ENCODE measurements at regions not wholly inside any gene's neighbourhood (a gene's known extent, or its start where the extent isn't known, plus 50 kb on each side); places are given as distances from the start of the nearest gene placed in this dataset.

GRCh38 chr18:34548120-34548972 is 161.8 kb upstream of the DTNA start:
- ChIA-PET CTCF (no interaction called here), POLR2A (no interaction called here)

GRCh38 chr18:34548973-34549294 is 161.2 kb upstream of the DTNA start:
- DNase-seq: no peak
- no peaks in the 10 kb centered on the region for H3K36me3 Mint-ChIP-seq
- H3K27ac Mint-ChIP-seq: no peak overlapping the region
- CTCF ChIA-PET: no interaction called here
- no peaks in the 10 kb centered on the region for H3K4me1 Mint-ChIP-seq (ENCODE audit: low read depth)
- intact Hi-C loops (cut with micrococcal nuclease): no loop called here
- no peaks in the 10 kb centered on the region for H3K9me3 Mint-ChIP-seq
- no peak overlapping the region for H3K4me3 Mint-ChIP-seq
- POLR2A ChIA-PET: no interaction called here
- H3K27me3 Mint-ChIP-seq: no peaks in the 10 kb centered on the region

More at GRCh38 chr18:34548120-34548972, 161.8 kb upstream of the DTNA start:
- Mint-ChIP-seq H3K27me3 (no peaks in the 10 kb centered on the region), H3K9me3 (no peaks in the 10 kb centered on the region), H3K36me3 (no peaks in the 10 kb centered on the region), H3K27ac (no peak overlapping the region), H3K4me1 (ENCODE audit: low read depth) (no peaks in the 10 kb centered on the region), H3K4me3 (no peak overlapping the region)
- intact Hi-C loops (cut with micrococcal nuclease): no loop called here
- no peak for DNase-seq

DNA sequence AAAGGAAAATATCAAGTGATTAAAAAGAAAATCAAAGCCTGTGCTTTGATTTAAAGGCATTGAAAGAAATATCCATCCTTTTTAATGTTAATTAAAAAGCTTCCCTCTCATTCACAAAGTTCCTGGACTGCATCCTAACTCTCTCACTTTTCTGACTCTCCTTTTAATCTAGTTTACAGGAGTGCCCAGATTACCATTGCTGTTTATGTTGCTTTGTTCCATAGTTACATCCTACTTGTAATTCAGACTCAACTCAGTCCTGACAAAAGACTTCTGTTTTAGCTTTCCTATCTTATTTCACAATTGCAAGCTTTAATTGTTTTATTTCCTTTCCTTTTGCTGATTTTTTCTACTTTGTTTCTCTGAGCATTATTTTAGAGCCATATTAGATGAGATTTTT is 160.7 kb upstream of the DTNA start:
- CTCF ChIA-PET: no interaction called here
- intact Hi-C loops (cut with micrococcal nuclease): no loop called here
- DNase-seq: no peak
- Mint-ChIP-seq H3K36me3 (no peaks in the 10 kb centered on the region), H3K27ac (no peak overlapping the region), H3K27me3 (no peaks in the 10 kb centered on the region), H3K9me3 (no peaks in the 10 kb centered on the region), H3K4me1 (ENCODE audit: low read depth) (no peaks in the 10 kb centered on the region), H3K4me3 (no peak overlapping the region)
- POLR2A ChIA-PET: no interaction called here

- intact Hi-C loops (cut with micrococcal nuclease): no loop called here
- no peaks in the 10 kb centered on the region for H3K27me3 Mint-ChIP-seq
- H3K36me3 Mint-ChIP-seq: no peaks in the 10 kb centered on the region
- H3K27ac Mint-ChIP-seq: no peak overlapping the region
- no peaks in the 10 kb centered on the region for H3K9me3 Mint-ChIP-seq
- no peak overlapping the region for H3K4me3 Mint-ChIP-seq
- DNase-seq: no peak
- CTCF ChIA-PET: no interaction called here
- POLR2A ChIA-PET: no interaction called here
- no peaks in the 10 kb centered on the region for H3K4me1 Mint-ChIP-seq (ENCODE audit: low read depth)
Measured at GRCh38 chr18:34550156-34550555, 159.9 kb upstream of the DTNA start.

DNA sequence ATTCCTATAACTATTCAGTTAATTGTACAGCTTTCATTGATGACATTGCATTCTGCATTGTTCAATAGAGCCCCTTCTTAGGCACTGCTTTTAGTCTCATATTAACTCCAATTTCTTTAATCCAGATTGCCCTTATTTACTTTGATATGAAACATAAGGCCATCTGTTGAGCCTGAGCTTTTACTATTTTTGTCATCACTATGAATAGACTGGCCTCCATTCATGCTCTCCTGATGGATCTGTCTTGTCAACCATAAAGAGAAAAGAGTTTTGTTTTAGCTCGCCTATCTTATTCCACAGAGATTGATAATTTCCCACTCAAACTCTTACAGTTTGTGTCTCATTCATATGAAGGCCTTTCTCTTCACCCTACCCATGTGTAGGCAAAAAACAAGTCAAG is 159.2 kb upstream of the DTNA start:
- Mint-ChIP-seq H3K4me3 (no peak overlapping the region), H3K27ac (no peak overlapping the region), H3K9me3 (no peaks in the 10 kb centered on the region), H3K36me3 (no peaks in the 10 kb centered on the region), H3K4me1 (ENCODE audit: low read depth) (no peaks in the 10 kb centered on the region), H3K27me3 (no peaks in the 10 kb centered on the region)
- ChIA-PET CTCF (no interaction called here), POLR2A (no interaction called here)
- no peak for DNase-seq
- intact Hi-C loops (cut with micrococcal nuclease): no loop called here

GRCh38 chr18:34551824-34552223 is 158.3 kb upstream of the DTNA start:
- Mint-ChIP-seq H3K27me3 (no peaks in the 10 kb centered on the region), H3K27ac (no peak overlapping the region), H3K4me1 (ENCODE audit: low read depth) (no peaks in the 10 kb centered on the region), H3K36me3 (no peaks in the 10 kb centered on the region), H3K9me3 (no peaks in the 10 kb centered on the region), H3K4me3 (no peak overlapping the region)
- intact Hi-C loops (cut with micrococcal nuclease): no loop called here
- ChIA-PET POLR2A (no interaction called here), CTCF (no interaction called here)
- no peak for DNase-seq

DNA sequence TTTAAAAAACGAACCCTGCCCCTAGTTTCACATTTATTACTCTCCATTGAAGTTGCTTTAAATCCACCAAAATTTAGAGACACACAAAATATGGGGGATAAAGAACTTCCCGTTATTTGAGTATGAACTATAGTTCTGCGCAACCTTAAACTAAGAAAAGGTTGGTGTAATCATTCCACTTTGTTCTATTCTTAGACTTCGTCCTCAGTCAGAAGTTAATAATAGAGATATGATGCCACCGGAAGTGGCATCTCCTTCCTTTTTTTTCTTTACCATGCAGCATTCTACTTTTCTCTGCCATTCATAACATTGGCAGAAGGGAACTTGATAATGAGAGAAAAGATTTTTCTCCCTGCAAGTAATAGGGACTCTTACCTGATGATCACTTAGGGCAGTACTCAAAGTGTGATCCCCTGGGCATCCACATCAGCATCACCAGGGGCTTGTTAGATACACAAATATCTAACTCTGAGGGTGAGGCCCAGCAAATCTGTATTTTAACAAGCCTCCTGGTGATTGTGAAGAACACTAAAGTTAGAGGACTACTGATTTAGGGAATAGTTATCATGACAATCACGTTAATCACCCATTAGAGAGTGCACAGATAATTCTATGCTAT is 147.7 kb upstream of the DTNA start:
- DNase-seq: no peak
- CTCF ChIA-PET: no interaction called here
- POLR2A ChIA-PET: no interaction called here
- peaks cover 9% of the 10 kb centered on the region for H3K9me3 Mint-ChIP-seq
- intact Hi-C loops (cut with micrococcal nuclease): no loop called here
- no peaks in the 10 kb centered on the region for H3K27me3 Mint-ChIP-seq
- no peak overlapping the region for H3K4me3 Mint-ChIP-seq
- no peaks in the 10 kb centered on the region for H3K36me3 Mint-ChIP-seq
- no peaks in the 10 kb centered on the region for H3K4me1 Mint-ChIP-seq (ENCODE audit: low read depth)
- no peak overlapping the region for H3K27ac Mint-ChIP-seq

GRCh38 chr18:34567857-34568256 is 142.2 kb upstream of the DTNA start:
- no peak overlapping the region for H3K4me3 Mint-ChIP-seq
- intact Hi-C loops (cut with micrococcal nuclease): no loop called here
- POLR2A ChIA-PET: no interaction called here
- H3K27me3 Mint-ChIP-seq: no peaks in the 10 kb centered on the region
- peaks cover 2% of the 10 kb centered on the region for H3K9me3 Mint-ChIP-seq
- H3K4me1 Mint-ChIP-seq (ENCODE audit: low read depth): no peaks in the 10 kb centered on the region
- H3K27ac Mint-ChIP-seq: no peak overlapping the region
- CTCF ChIA-PET: no interaction called here
- DNase-seq: no peak
- no peaks in the 10 kb centered on the region for H3K36me3 Mint-ChIP-seq

- peaks cover 2% of the 10 kb centered on the region for H3K9me3 Mint-ChIP-seq
- intact Hi-C loops (cut with micrococcal nuclease): no loop called here
- no peaks in the 10 kb centered on the region for H3K27me3 Mint-ChIP-seq
- ChIA-PET CTCF (no interaction called here), POLR2A (no interaction called here)
- DNase-seq: no peak
- no peak overlapping the region for H3K27ac Mint-ChIP-seq
- H3K4me3 Mint-ChIP-seq: no peak overlapping the region
- no peaks in the 10 kb centered on the region for H3K36me3 Mint-ChIP-seq
- H3K4me1 Mint-ChIP-seq (ENCODE audit: low read depth): no peaks in the 10 kb centered on the region
Measured at GRCh38 chr18:34576622-34577021, 133.5 kb upstream of the DTNA start.

DNA sequence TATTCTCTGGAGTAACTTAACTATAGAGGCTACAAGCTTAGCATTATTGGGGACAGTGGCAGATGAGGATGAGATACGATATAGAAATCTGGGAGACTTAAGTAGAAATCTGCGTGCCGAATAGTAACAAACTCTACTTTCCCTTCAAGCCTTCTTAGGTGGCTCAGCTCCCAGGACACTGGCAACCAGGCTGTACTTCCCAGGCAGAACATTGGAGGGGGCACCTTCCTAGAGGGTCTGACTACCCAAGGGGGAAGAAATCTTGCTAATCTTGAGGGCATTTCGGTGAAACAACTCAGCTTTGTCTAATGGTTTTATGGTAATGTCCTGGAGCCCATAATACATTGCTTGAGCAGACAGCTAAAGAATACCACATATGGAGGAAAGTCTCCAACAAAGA is 126.2 kb upstream of the DTNA start:
- H3K27ac Mint-ChIP-seq: no peak overlapping the region
- POLR2A ChIA-PET: no interaction called here
- no peak for DNase-seq

GRCh38 chr18:34590503-34590902 is 119.6 kb upstream of the DTNA start:
- H3K27me3 Mint-ChIP-seq: no peaks in the 10 kb centered on the region
- no peak overlapping the region for H3K4me3 Mint-ChIP-seq
- no peaks in the 10 kb centered on the region for H3K36me3 Mint-ChIP-seq
- DNase-seq: no peak
- H3K9me3 Mint-ChIP-seq: no peaks in the 10 kb centered on the region
- ChIA-PET POLR2A (no interaction called here), CTCF (no interaction called here)
- no peaks in the 10 kb centered on the region for H3K4me1 Mint-ChIP-seq (ENCODE audit: low read depth)
- intact Hi-C loops (cut with micrococcal nuclease): no loop called here
- H3K27ac Mint-ChIP-seq: no peak overlapping the region

More for the DNA sequence above, 126.2 kb upstream of the DTNA start:
- H3K36me3 Mint-ChIP-seq: no peaks in the 10 kb centered on the region
- CTCF ChIA-PET: no interaction called here
- no peak overlapping the region for H3K4me3 Mint-ChIP-seq
- H3K27me3 Mint-ChIP-seq: no peaks in the 10 kb centered on the region
- H3K9me3 Mint-ChIP-seq: peaks cover 2% of the 10 kb centered on the region
- no peaks in the 10 kb centered on the region for H3K4me1 Mint-ChIP-seq (ENCODE audit: low read depth)
- intact Hi-C loops (cut with micrococcal nuclease): no loop called here

- Mint-ChIP-seq H3K27me3 (no peaks in the 10 kb centered on the region), H3K27ac (no peak overlapping the region), H3K9me3 (no peaks in the 10 kb centered on the region), H3K36me3 (no peaks in the 10 kb centered on the region), H3K4me1 (ENCODE audit: low read depth) (no peaks in the 10 kb centered on the region), H3K4me3 (no peak overlapping the region)
- ChIA-PET CTCF (no interaction called here), POLR2A (no interaction called here)
- DNase-seq: no peak
- intact Hi-C loops (cut with micrococcal nuclease): no loop called here
Measured at GRCh38 chr18:34591920-34592444, 118.1 kb upstream of the DTNA start.

- Mint-ChIP-seq H3K4me1 (ENCODE audit: low read depth) (no peaks in the 10 kb centered on the region), H3K36me3 (no peaks in the 10 kb centered on the region), H3K4me3 (no peak overlapping the region), H3K27ac (no peak overlapping the region), H3K9me3 (no peaks in the 10 kb centered on the region), H3K27me3 (no peaks in the 10 kb centered on the region)
- POLR2A ChIA-PET: no interaction called here
- no peak for DNase-seq
- CTCF ChIA-PET: no interaction called here
- intact Hi-C loops (cut with micrococcal nuclease): no loop called here
Measured at GRCh38 chr18:34592481-34592880, 117.6 kb upstream of the DTNA start.
